Naive thymus-derived CD4-positive, alpha-beta T cell (primary cell): ENCODE measurements at regions not wholly inside any gene's neighbourhood (a gene's known extent, or its start where the extent isn't known, plus 50 kb on each side); places are given as distances from the start of the nearest gene placed in this dataset.

Experiments
- ATAC-seq: fragments of 150-1000 bp; cut with Tn5 transposase; 2 replicates; pipeline ENCODE4 v1.10.0; 2021; ENCODE audit warnings: mild to moderate bottlenecking, moderate library complexity
- CTCF ChIA-PET: fragments of 350-600 bp; sonication (Branson Sonifier 250); formaldehyde crosslinking; loops from one replicate; lab custom pipeline; 2021; ENCODE audit warnings: antibody characterized with exemption; lab: Charles Lee
- POLR2A ChIA-PET: fragments of 350-600 bp; sonication (Branson Sonifier 250); formaldehyde crosslinking; loops from one replicate; lab custom pipeline; 2021; ENCODE audit warnings: antibody characterized with exemption, inconsistent platforms; lab: Charles Lee
- DNase-seq, 9 donors: peaks; one replicate each; pipeline versions ENCODE4 v3.0.0 to v3.0.0-alpha.2; 2020 to 2022; ENCODE audit warnings: mixed read lengths in 1 of 9
- H3K27ac ChIP-seq: one replicate; pipeline ENCODE4 v1.7.0; 2013; ENCODE audit warnings: mild to moderate bottlenecking, low read depth, low read length, moderate library complexity
- H3K27me3 ChIP-seq, 2 donors: one replicate each; pipeline ENCODE4 v1.7.0; 2013; ENCODE audit warnings: low read length in 2 of 2, mild to moderate bottlenecking in 2 of 2, moderate library complexity in 2 of 2; ENCODE audit not compliant: control insufficient read depth in 2 of 2, insufficient read depth in 2 of 2
- H3K36me3 ChIP-seq, 3 experiments: 1 replicate in 2 of 3; 2 replicates in 1 of 3; pipeline ENCODE4 v1.7.0; 2013; ENCODE audit warnings: low read length in 3 of 3, mild to moderate bottlenecking in 3 of 3, moderate library complexity in 1 of 3; ENCODE audit not compliant: insufficient read depth in 3 of 3, control insufficient read depth in 2 of 3
- H3K4me1 ChIP-seq, 2 donors: one replicate each; pipeline ENCODE4 v1.7.0; 2013; ENCODE audit warnings: low read length in 2 of 2, mild to moderate bottlenecking in 2 of 2, moderate library complexity in 1 of 2; ENCODE audit not compliant: control insufficient read depth in 2 of 2, insufficient read depth in 2 of 2
- H3K4me3 ChIP-seq: 2 replicates; pipeline ENCODE4 v1.7.0; 2013; ENCODE audit warnings: mild to moderate bottlenecking, low read length
- H3K9me3 ChIP-seq, 3 experiments: 1 replicate in 2 of 3; 2 replicates in 1 of 3; pipeline ENCODE4 v1.7.0; 2013; ENCODE audit warnings: low read length in 3 of 3; ENCODE audit not compliant: control insufficient read depth in 2 of 3
- H3K27ac Mint-ChIP-seq, 9 donors: one replicate each; pipeline ENCODE4 v1.8.0; 2020 to 2022; ENCODE audit warnings: mixed read lengths in 9 of 9, mild to moderate bottlenecking in 8 of 9, moderate library complexity in 5 of 9, inconsistent platforms in 2 of 9
- H3K27me3 Mint-ChIP-seq, 5 donors: one replicate each; pipeline ENCODE4 v1.8.0; 2021 to 2022; ENCODE audit warnings: mixed read lengths in 5 of 5, mild to moderate bottlenecking in 1 of 5
- H3K36me3 Mint-ChIP-seq, 5 donors: one replicate each; pipeline ENCODE4 v1.8.0; 2020 to 2022; ENCODE audit warnings: mixed read lengths in 5 of 5, mild to moderate bottlenecking in 3 of 5, inconsistent platforms in 1 of 5
- H3K4me1 Mint-ChIP-seq, 7 donors: one replicate each; pipeline ENCODE4 v1.8.0; 2020 to 2022; ENCODE audit warnings: mixed read lengths in 7 of 7, mild to moderate bottlenecking in 3 of 7, inconsistent platforms in 1 of 7
- H3K4me3 Mint-ChIP-seq, 10 donors: one replicate each; pipeline ENCODE4 v1.8.0; 2020 to 2022; ENCODE audit warnings: mild to moderate bottlenecking in 10 of 10, mixed read lengths in 10 of 10, moderate library complexity in 6 of 10, inconsistent platforms in 2 of 10
- H3K9me3 Mint-ChIP-seq, 11 donors: one replicate each; pipeline ENCODE4 v1.8.0; 2020 to 2022; ENCODE audit warnings: mixed read lengths in 11 of 11, mild to moderate bottlenecking in 4 of 11, inconsistent platforms in 1 of 11, moderate library complexity in 1 of 11
- intact Hi-C, 2 donors: fragments of 100-400 bp; cut with micrococcal nuclease; formaldehyde crosslinking; loops; one replicate each; pipeline ENCODE4 v1.15.1; 2023

- ATAC-seq = no peak
- Histone ChIP-seq H3K27ac (no peak overlapping the region), H3K4me1 (no peaks in the 10 kb centered on the region), H3K4me3 (no peak overlapping the region), H3K36me3 (no peaks in the 10 kb centered on the region), H3K9me3 (no peaks in the 10 kb centered on the region), H3K27me3 (no peaks in the 10 kb centered on the region)
- no peak overlapping the region for H3K4me3 Mint-ChIP-seq
- CTCF ChIA-PET = no interaction called here
- no peak overlapping the region for H3K27ac Mint-ChIP-seq
- intact Hi-C loops = no loop called here
- H3K4me1 Mint-ChIP-seq = no peaks in the 10 kb centered on the region
- peaks cover 0 to 14% (median 4%) of the 10 kb centered on the region in 11 donors for H3K9me3 Mint-ChIP-seq
- DNase-seq = no peak
- peaks cover 0 to 37% (median 32%) of the 10 kb centered on the region in 5 donors for H3K27me3 Mint-ChIP-seq
- POLR2A ChIA-PET = no interaction called here
- H3K36me3 Mint-ChIP-seq = peaks cover 0 to 4% (median 0%) of the 10 kb centered on the region in 5 donors
These were observed 50.7 kb upstream of the SCG2 start for GRCh38 chr2:223652902-223653301.

DNA sequence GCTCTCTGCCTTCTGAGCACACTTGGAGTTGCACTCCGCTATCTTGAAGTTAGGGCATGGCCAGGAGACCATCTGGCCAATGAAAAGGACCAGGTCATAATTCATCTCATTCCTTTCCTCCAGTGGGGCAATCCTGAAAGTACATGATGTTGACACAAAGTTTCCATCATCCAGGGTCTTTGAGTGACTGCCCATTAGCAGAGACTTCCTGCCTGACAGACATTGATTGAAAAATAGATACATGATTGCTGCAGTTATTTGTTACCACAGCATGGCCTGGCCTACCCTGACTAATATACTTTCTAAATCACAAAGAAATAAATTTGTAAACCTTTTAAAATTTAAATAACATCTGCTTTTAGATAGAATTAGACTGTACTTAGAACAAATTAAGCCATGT is 50.0 kb upstream of the SCG2 start:
- no peaks in the 10 kb centered on the region for H3K27me3 ChIP-seq
- peaks cover 0 to 4% (median 0%) of the 10 kb centered on the region in 5 donors for H3K36me3 Mint-ChIP-seq
- no peak overlapping the region for H3K4me3 ChIP-seq
- ATAC-seq = no peak
- DNase-seq = no peak
- intact Hi-C loops = no loop called here
- no peaks in the 10 kb centered on the region for H3K36me3 ChIP-seq
- H3K27ac Mint-ChIP-seq = no peak overlapping the region
- no peak overlapping the region for H3K4me3 Mint-ChIP-seq
- no peaks in the 10 kb centered on the region for H3K9me3 ChIP-seq
- H3K9me3 Mint-ChIP-seq = peaks cover 0 to 14% (median 4%) of the 10 kb centered on the region in 11 donors
- no peaks in the 10 kb centered on the region for H3K4me1 Mint-ChIP-seq
- ChIA-PET CTCF (no interaction called here), POLR2A (no interaction called here)
- peaks cover 0 to 35% (median 28%) of the 10 kb centered on the region in 5 donors for H3K27me3 Mint-ChIP-seq
- no peaks in the 10 kb centered on the region for H3K4me1 ChIP-seq
- H3K27ac ChIP-seq = no peak overlapping the region
